HepG2 (cell line): ENCODE measurements at regions not wholly inside any gene's neighbourhood (a gene's known extent, or its start where the extent isn't known, plus 50 kb on each side); places are given as distances from the start of the nearest gene placed in this dataset.

Experiments
- ARNT2 ChIP-seq: sonication (generic); formaldehyde crosslinking; IDR thresholded peaks from 2 replicates; pipeline ENCODE4 v1.8.0; 2022; ENCODE audit warnings: mild to moderate bottlenecking, low read depth, missing genetic modification reagents, moderate library complexity
- ATF2 ChIP-seq: sonication (generic); formaldehyde crosslinking; IDR thresholded peaks from 2 replicates; pipeline ENCODE4 v1.4.0; 2020; ENCODE audit warnings: missing genetic modification reagents
- ESRRA ChIP-seq: sonication (generic); formaldehyde crosslinking; IDR thresholded peaks from 2 replicates; pipeline ENCODE4 v1.5.1; 2020; ENCODE audit warnings: mild to moderate bottlenecking, low read depth, missing genetic modification reagents
- HOMEZ ChIP-seq: IDR thresholded peaks from 2 replicates; pipeline ENCODE4 v1.6.1; 2016; ENCODE audit warnings: low read depth
- NR2C2 ChIP-seq: sonication (generic); formaldehyde crosslinking; IDR thresholded peaks from 2 replicates; pipeline ENCODE4 v1.4.0; 2020; ENCODE audit warnings: missing genetic modification reagents, mild to moderate bottlenecking, moderate library complexity, borderline replicate concordance
- RERE ChIP-seq: IDR thresholded peaks from 2 replicates; pipeline ENCODE4 v1.6.1; 2016; ENCODE audit warnings: low read depth, missing genetic modification reagents, missing compliant biosample characterization
- RXRB ChIP-seq: IDR thresholded peaks from 2 replicates; pipeline ENCODE4 v1.6.1; 2016; ENCODE audit warnings: borderline replicate concordance, missing genetic modification reagents, missing compliant biosample characterization
- ZNF432 ChIP-seq: sonication (generic); formaldehyde crosslinking; IDR thresholded peaks from 2 replicates; pipeline ENCODE4 v1.5.0; 2020; ENCODE audit warnings: missing genetic modification reagents, mild to moderate bottlenecking, borderline replicate concordance
- ZNF546 ChIP-seq: sonication (generic); formaldehyde crosslinking; conservative IDR thresholded peaks from 2 replicates; pipeline ENCODE4 v1.8.1; 2023; ENCODE audit warnings: mild to moderate bottlenecking, missing genetic modification reagents
- ZNF629 ChIP-seq: sonication (generic); formaldehyde crosslinking; conservative IDR thresholded peaks from 2 replicates; pipeline ENCODE4 v1.5.0; 2020; ENCODE audit warnings: missing genetic modification reagents
- ZNF687 ChIP-seq: sonication (generic); formaldehyde crosslinking; IDR thresholded peaks from 2 replicates; pipeline ENCODE4 v1.5.1; 2020; ENCODE audit warnings: mild to moderate bottlenecking, missing genetic modification reagents, moderate library complexity
- ZNF710 ChIP-seq: sonication (generic); formaldehyde crosslinking; IDR thresholded peaks from 2 replicates; pipeline ENCODE4 v1.5.0; 2020; ENCODE audit warnings: mild to moderate bottlenecking, missing genetic modification reagents, borderline replicate concordance

GRCh38 chr5:57102905-57103255 is 71.0 kb upstream of the GPBP1 start (continued):
- no peak for TF ChIP-seq ZNF687
- TF ChIP-seq ZNF432 (CRISPR knock-in tag): no peak
- TF ChIP-seq ARNT2: no peak
- TF ChIP-seq RXRB (CRISPR knock-in tag): peak; percentile 72
- 0 out of 2 replicates have a peak, but pooled peaks have one; percentile 10 for TF ChIP-seq HOMEZ (CRISPR knock-in tag)
- TF ChIP-seq ZNF629 (CRISPR knock-in tag): no peak
- no peak for TF ChIP-seq RERE (CRISPR knock-in tag)
- TF ChIP-seq ESRRA: 0 out of 2 replicates have a peak, but pooled peaks have one; percentile 22
- TF ChIP-seq ATF2 (CRISPR knock-in tag): no peak
- no peak for TF ChIP-seq ZNF710 (CRISPR knock-in tag)
- TF ChIP-seq NR2C2: 0 out of 2 replicates have a peak, but pooled peaks have one; percentile 0
- TF ChIP-seq ZNF546 (CRISPR knock-in tag): no peak
